OCI-LY3 (cell line): ENCODE measurements at regions not wholly inside any gene's neighbourhood (a gene's known extent, or its start where the extent isn't known, plus 50 kb on each side); places are given as distances from the start of the nearest gene placed in this dataset.

ENCODE experiments used
- CTCF ChIP-seq: fragments of 200-600, 300-600 bp; sonication (generic); IDR thresholded peaks from 2 replicates; pipeline ENCODE4 v1.5.1; 2014; ENCODE audit warnings: antibody characterized with exemption, low read length, low read depth
- EZH2phosphoT487 ChIP-seq: fragments of 200-600 bp; shearing (Covaris generic); IDR thresholded peaks from 2 replicates; pipeline ENCODE4 v1.6.1; 2018; ENCODE audit warnings: antibody characterized with exemption, mixed run types, low read depth

- TF ChIP-seq CTCF: no peak
- TF ChIP-seq EZH2phosphoT487: no peak
Observed at GRCh38 chr2:88841224-88841929, 149.9 kb downstream of the RPIA start.
